Memory B cell (primary cell): ENCODE measurements at regions not wholly inside any gene's neighbourhood (a gene's known extent, or its start where the extent isn't known, plus 50 kb on each side); places are given as distances from the start of the nearest gene placed in this dataset.

Experiments
- ATAC-seq: fragments of 150-1000 bp; cut with Tn5 transposase; 2 replicates; pipeline ENCODE4 v1.10.0; 2021; ENCODE audit warnings: low read depth, mild to moderate bottlenecking, moderate library complexity
- DNase-seq, 2 donors: peaks; one replicate each; pipeline ENCODE4 v3.0.0; 2022; ENCODE audit warnings: low spot score in 2 of 2
- H3K27ac Mint-ChIP-seq: one replicate; pipeline ENCODE4 v1.8.0; 2022; ENCODE audit warnings: mild to moderate bottlenecking, moderate library complexity, mixed read lengths
- H3K27me3 Mint-ChIP-seq: one replicate; pipeline ENCODE4 v1.8.0; 2022; ENCODE audit warnings: mixed read lengths
- H3K36me3 Mint-ChIP-seq: one replicate; pipeline ENCODE4 v1.8.0; 2022; ENCODE audit warnings: mild to moderate bottlenecking, mixed read lengths
- H3K4me1 Mint-ChIP-seq: one replicate; pipeline ENCODE4 v1.8.0; 2022; ENCODE audit warnings: mixed read lengths
- H3K4me3 Mint-ChIP-seq: one replicate; pipeline ENCODE4 v1.8.0; 2022; ENCODE audit warnings: mild to moderate bottlenecking, moderate library complexity, mixed read lengths
- H3K9me3 Mint-ChIP-seq: one replicate; pipeline ENCODE4 v1.8.0; 2022; ENCODE audit warnings: mixed read lengths

- ATAC-seq (no peak), DNase-seq (no peak)
- Mint-ChIP-seq H3K4me3 (no peak overlapping the region), H3K27ac (no peak overlapping the region), H3K9me3 (peaks cover 2% of the 10 kb centered on the region), H3K27me3 (peaks cover 3% of the 10 kb centered on the region), H3K36me3 (peaks cover 1% of the 10 kb centered on the region), H3K4me1 (no peaks in the 10 kb centered on the region)
Observed at GRCh38 chrX:790041-790506, 159.5 kb downstream of the SHOX start.

DNA sequence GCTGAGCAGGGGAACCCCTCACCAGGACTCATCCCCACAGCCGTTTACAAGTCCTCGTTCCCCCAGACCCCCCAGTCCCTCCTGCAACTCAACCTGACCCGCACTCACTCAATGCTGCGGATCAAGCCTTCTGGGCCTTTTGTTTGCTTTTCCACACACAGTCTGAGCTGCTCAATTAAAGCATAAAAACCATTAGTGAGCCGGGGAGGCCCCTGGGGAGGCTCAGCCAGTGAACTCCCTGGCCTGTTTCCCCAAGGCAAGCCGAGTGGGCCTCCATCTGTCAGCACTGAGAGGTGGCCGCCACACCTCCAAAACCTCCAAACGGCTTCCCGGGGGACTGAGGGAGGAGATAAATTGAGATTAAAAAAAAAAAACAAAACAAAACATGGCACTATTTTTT, 158.5 kb downstream of the SHOX start:
- Mint-ChIP-seq H3K27ac (no peak overlapping the region), H3K4me1 (no peaks in the 10 kb centered on the region), H3K9me3 (peaks cover 5% of the 10 kb centered on the region), H3K36me3 (peaks cover 2% of the 10 kb centered on the region), H3K27me3 (peaks cover 4% of the 10 kb centered on the region), H3K4me3 (no peak overlapping the region)
- no peak for DNase-seq
- ATAC-seq, result no peak

DNA sequence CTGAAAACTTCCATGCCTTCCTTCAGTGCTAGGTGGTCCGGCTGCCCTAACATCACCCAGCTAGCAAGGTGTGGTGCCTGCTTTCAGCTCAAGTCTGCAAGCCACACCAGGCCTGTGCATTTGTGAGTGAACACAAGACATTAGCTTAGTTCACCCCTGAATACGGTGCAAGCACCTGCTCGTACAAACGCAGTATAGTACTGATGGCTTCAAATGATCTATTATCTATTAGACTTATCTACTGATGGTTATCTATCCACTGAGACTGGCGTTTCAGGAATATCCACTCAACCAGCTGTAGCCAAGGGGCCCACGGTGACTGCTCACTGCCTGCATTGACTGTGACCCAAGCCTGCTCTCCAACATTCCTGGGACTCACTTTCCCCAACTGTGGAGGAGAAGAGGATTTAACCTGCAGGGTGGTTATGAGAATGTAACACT, 155.9 kb downstream of the SHOX start:
- H3K27me3 Mint-ChIP-seq, result peaks cover 4% of the 10 kb centered on the region
- no peak overlapping the region for H3K27ac Mint-ChIP-seq
- H3K9me3 Mint-ChIP-seq, result peaks cover 7% of the 10 kb centered on the region
- DNase-seq (no peak), ATAC-seq (no peak)
- H3K36me3 Mint-ChIP-seq, result peaks cover 2% of the 10 kb centered on the region
- no peak overlapping the region for H3K4me3 Mint-ChIP-seq
- no peaks in the 10 kb centered on the region for H3K4me1 Mint-ChIP-seq

DNA sequence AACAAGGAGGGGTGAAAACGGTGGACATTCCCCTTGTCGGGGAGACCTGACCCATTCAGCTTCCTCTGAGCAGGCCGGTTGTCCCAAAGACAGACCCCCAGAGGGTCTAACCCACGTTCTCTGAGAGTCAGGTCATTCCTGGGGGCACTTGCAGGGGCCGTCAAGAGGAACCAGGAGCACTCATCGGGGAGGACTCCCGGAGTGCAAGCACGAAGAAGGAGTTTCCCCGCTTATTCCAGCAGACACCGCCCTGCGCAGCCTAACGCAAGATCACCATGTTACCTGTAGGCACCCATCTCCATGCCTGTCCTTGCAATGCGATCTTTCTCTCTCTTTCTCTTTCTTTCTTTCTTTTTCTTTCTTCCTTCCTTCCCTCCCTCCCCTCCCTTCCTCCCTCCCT, 154.2 kb downstream of the SHOX start:
- Mint-ChIP-seq H3K27ac (no peak overlapping the region), H3K4me3 (no peak overlapping the region), H3K4me1 (no peaks in the 10 kb centered on the region), H3K36me3 (peaks cover 2% of the 10 kb centered on the region), H3K9me3 (peaks cover 11% of the 10 kb centered on the region), H3K27me3 (peaks cover 2% of the 10 kb centered on the region)
- DNase-seq (no peak), ATAC-seq (no peak)

DNA sequence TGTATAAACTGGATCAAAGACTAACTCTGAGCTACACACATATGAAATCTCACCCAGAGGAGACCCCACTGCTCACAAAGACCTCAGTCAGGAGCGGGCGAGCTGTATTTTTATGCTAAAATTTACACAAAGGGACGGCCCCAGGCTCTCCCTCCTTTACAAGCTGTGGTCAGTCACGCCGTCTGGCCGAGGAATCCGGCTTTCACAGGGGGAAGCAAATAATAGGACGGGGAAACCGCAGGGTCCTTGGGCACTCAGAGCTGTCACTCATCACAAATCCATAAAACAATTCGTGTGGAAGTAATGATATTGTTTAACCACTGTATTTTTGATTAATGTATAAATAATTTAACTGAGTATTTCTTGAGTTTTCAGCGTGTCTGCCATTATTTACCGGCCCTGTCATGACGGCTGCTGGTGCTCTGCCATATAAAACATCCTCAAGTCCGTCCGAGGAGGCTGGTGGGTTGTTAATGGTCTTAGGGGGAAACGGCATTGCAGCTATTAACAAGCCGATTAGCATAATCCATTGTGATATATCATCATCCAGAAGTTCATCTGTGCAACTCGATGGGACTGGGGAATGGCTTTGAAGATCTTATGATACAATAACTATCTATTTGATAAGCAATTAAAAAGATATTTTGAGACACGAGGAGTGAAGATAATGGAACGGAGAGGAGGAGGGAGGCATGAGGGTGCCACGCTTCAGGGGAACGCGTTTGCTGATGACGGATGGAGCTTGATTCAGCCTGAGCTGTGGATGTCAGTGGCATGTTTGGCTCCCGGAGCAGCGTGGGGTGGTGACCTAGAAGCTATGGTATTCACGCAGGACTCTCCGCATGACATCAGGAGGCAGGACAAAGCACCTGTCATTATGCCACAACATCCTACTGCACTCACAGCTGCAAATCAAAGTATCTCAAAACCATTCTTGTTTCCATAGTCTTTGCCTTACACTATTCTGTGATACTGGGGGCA, 150.9 kb downstream of the SHOX start:
- Mint-ChIP-seq H3K27me3 (peaks cover 2% of the 10 kb centered on the region), H3K4me3 (no peak overlapping the region), H3K4me1 (no peaks in the 10 kb centered on the region), H3K9me3 (peaks cover 19% of the 10 kb centered on the region), H3K27ac (no peak overlapping the region), H3K36me3 (peaks cover 2% of the 10 kb centered on the region)
- ATAC-seq, result no peak
- DNase-seq, result no peak

- Mint-ChIP-seq H3K27ac (no peak overlapping the region), H3K27me3 (no peaks in the 10 kb centered on the region), H3K36me3 (no peaks in the 10 kb centered on the region), H3K4me3 (no peak overlapping the region), H3K4me1 (no peaks in the 10 kb centered on the region), H3K9me3 (peaks cover 17% of the 10 kb centered on the region)
- ATAC-seq, result no peak
- no peak for DNase-seq
Observed at GRCh38 chrX:776529-777230, 146.1 kb downstream of the SHOX start.

DNA sequence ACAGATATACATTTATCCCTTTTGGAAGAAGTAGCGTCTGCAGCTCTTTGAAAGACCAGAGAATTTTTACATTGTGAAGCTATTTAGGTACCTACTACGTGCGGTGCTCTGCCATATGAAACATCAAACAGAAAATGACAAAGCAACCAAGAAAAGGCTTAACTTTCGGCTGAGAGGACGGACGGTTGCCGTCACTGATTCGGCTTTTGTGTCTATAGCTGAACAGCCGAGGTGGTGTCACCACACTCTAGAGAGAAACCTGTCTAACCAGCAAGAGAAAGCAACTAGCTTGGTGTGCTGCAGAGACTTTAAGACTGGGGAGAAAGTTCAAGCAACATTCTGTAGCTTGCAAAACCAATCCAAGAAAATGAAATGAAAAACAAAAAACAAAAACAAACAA, 145.5 kb downstream of the SHOX start:
- Mint-ChIP-seq H3K4me3 (no peak overlapping the region), H3K4me1 (no peaks in the 10 kb centered on the region), H3K9me3 (peaks cover 17% of the 10 kb centered on the region), H3K36me3 (no peaks in the 10 kb centered on the region), H3K27me3 (peaks cover under 1% of the 10 kb centered on the region), H3K27ac (no peak overlapping the region)
- DNase-seq (no peak), ATAC-seq (no peak)

GRCh38 chrX:774536-774935, 143.9 kb downstream of the SHOX start:
- peaks cover 4% of the 10 kb centered on the region for H3K27me3 Mint-ChIP-seq

DNA sequence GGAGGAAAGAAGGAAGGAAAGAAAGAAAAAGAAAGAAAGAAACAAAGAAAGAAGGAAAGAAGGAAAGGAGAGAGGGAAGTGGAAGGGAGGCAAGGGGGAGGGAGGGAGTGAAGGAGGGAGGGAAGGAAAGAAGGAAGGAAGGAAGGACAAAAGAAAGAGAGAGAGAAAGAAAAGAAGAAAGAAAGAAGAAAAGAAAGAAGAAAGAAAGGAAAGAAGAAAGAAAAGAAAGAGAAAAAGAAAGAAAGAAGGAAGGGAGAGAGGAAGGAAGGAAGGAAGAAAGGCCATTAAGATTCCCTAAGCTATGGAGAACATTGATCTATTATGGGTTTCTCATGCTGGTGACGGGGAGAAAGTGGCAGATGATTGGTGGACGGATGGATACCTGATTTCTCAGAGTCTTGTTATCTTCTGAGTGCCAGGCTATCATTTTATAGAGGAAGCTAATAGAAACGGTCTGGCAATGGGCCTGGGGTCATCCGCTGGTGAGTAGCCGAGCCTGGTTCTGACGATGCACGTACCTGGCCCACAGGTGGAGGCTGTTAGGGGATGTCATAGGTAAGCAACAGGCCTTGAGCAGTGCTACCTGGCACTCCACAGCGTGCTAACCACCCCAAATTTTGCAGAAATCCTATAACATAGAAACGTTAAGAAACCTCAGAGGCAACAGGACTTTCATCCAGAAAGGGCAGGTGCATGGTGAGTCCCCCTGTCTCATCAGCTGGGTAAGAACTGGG, 142.9 kb downstream of the SHOX start:
- Mint-ChIP-seq H3K4me1 (no peaks in the 10 kb centered on the region), H3K9me3 (peaks cover 8% of the 10 kb centered on the region), H3K36me3 (no peaks in the 10 kb centered on the region), H3K27ac (no peak overlapping the region), H3K4me3 (no peak overlapping the region), H3K27me3 (peaks cover 4% of the 10 kb centered on the region)
- DNase-seq, result no peak
- no peak for ATAC-seq

More at GRCh38 chrX:774536-774935, 143.9 kb downstream of the SHOX start:
- no peak overlapping the region for H3K4me3 Mint-ChIP-seq
- ATAC-seq, result no peak
- H3K4me1 Mint-ChIP-seq, result no peaks in the 10 kb centered on the region
- no peak for DNase-seq
- peaks cover 13% of the 10 kb centered on the region for H3K9me3 Mint-ChIP-seq
- no peaks in the 10 kb centered on the region for H3K36me3 Mint-ChIP-seq
- no peak overlapping the region for H3K27ac Mint-ChIP-seq

- H3K9me3 Mint-ChIP-seq, result peaks cover 11% of the 10 kb centered on the region
- H3K4me3 Mint-ChIP-seq, result no peak overlapping the region
- peaks cover 4% of the 10 kb centered on the region for H3K27me3 Mint-ChIP-seq
- ATAC-seq, result no peak
- no peaks in the 10 kb centered on the region for H3K36me3 Mint-ChIP-seq
- no peaks in the 10 kb centered on the region for H3K4me1 Mint-ChIP-seq
- H3K27ac Mint-ChIP-seq, result no peak overlapping the region
- DNase-seq, result no peak
Observed at GRCh38 chrX:771536-771935, 140.9 kb downstream of the SHOX start.

GRCh38 chrX:769796-770195, 139.2 kb downstream of the SHOX start:
- H3K36me3 Mint-ChIP-seq, result no peaks in the 10 kb centered on the region
- H3K27ac Mint-ChIP-seq, result no peak overlapping the region
- DNase-seq (no peak), ATAC-seq (no peak)
- H3K27me3 Mint-ChIP-seq, result peaks cover 4% of the 10 kb centered on the region
- H3K4me1 Mint-ChIP-seq, result no peaks in the 10 kb centered on the region
- H3K9me3 Mint-ChIP-seq, result peaks cover 11% of the 10 kb centered on the region
- H3K4me3 Mint-ChIP-seq, result no peak overlapping the region

- H3K9me3 Mint-ChIP-seq, result peaks cover 11% of the 10 kb centered on the region
- no peaks in the 10 kb centered on the region for H3K36me3 Mint-ChIP-seq
- H3K4me3 Mint-ChIP-seq, result no peak overlapping the region
- no peak overlapping the region for H3K27ac Mint-ChIP-seq
- no peaks in the 10 kb centered on the region for H3K4me1 Mint-ChIP-seq
- H3K27me3 Mint-ChIP-seq, result peaks cover 4% of the 10 kb centered on the region
- no peak for ATAC-seq
- DNase-seq, result no peak
Observed at GRCh38 chrX:768596-768995, 138.0 kb downstream of the SHOX start.

DNA sequence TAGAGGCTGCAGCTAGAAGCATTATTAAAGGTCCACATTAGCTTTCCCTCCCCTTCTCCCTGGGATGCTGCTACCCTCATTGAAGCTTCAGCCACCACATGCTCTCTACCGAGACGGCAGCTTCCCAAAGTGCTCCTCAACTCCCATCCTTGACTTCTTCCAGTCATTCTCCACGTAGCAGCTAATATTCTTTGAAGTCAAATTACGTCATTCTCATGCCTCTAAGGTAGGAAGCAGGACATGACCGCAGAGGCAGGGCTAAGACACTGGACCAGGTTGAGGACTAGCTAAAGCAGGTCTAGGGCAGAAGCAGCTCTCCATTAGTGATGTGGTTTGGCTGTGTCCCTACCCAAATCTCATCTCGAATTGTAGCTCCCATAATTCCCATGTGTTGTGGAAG, 128.3 kb downstream of the SHOX start:
- Mint-ChIP-seq H3K4me3 (no peak overlapping the region), H3K9me3 (peaks cover 4% of the 10 kb centered on the region), H3K36me3 (peaks cover 1% of the 10 kb centered on the region), H3K27ac (no peak overlapping the region), H3K4me1 (no peaks in the 10 kb centered on the region), H3K27me3 (peaks cover 4% of the 10 kb centered on the region)
- DNase-seq (no peak), ATAC-seq (no peak)

GRCh38 chrX:750812-751211, 120.2 kb downstream of the SHOX start:
- DNase-seq (no peak), ATAC-seq (no peak)
- Mint-ChIP-seq H3K27me3 (no peaks in the 10 kb centered on the region), H3K9me3 (peaks cover 6% of the 10 kb centered on the region), H3K4me1 (no peaks in the 10 kb centered on the region), H3K27ac (no peak overlapping the region), H3K36me3 (no peaks in the 10 kb centered on the region), H3K4me3 (no peak overlapping the region)
